Uterus (tissue), 2 donors: ENCODE measurements at regions not wholly inside any gene's neighbourhood (a gene's known extent, or its start where the extent isn't known, plus 50 kb on each side); places are given as distances from the start of the nearest gene placed in this dataset.

Source experiments
- POLR2A ChIP-seq, 2 donors: fragments of 450-650 bp; IDR thresholded peaks; one replicate each; pipeline ENCODE4 v1.6.1; 2016; ENCODE audit warnings: antibody characterized with exemption in 2 of 2, mild to moderate bottlenecking in 1 of 2, moderate library complexity in 1 of 2
- TF ChIP-seq, protein P1 (sequence below), 4 experiments: fragments of 200-600 bp in 2 of 4; fragments of 450-650 bp in 2 of 4; sonication (generic) in 2 of 4; IDR thresholded peaks; one replicate each; pipeline ENCODE4 v1.5.1; 2016 to 2019; ENCODE audit warnings: antibody characterized with exemption in 4 of 4, mild to moderate bottlenecking in 2 of 4, moderate library complexity in 1 of 4

DNA sequence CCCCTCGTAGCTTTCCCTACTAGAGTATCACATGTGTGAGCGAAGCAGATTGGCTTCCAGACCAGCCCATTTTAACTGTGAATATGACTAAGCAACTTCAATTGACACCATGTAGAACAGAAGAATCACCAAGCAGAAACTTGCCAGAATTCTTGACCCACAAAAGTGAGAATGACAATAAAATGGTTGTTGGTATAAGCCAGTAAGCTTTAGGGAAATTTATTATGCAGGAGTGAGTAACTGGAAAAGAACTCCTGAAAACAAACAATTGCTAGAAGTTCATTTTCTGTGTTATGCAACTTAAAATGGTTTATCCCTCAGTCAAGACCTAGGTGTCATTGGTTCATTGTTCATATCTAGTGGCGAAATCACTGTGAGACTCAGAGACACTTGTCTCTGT, 303.1 kb downstream of the DMRT2 start:
- TF ChIP-seq, protein P1, sequence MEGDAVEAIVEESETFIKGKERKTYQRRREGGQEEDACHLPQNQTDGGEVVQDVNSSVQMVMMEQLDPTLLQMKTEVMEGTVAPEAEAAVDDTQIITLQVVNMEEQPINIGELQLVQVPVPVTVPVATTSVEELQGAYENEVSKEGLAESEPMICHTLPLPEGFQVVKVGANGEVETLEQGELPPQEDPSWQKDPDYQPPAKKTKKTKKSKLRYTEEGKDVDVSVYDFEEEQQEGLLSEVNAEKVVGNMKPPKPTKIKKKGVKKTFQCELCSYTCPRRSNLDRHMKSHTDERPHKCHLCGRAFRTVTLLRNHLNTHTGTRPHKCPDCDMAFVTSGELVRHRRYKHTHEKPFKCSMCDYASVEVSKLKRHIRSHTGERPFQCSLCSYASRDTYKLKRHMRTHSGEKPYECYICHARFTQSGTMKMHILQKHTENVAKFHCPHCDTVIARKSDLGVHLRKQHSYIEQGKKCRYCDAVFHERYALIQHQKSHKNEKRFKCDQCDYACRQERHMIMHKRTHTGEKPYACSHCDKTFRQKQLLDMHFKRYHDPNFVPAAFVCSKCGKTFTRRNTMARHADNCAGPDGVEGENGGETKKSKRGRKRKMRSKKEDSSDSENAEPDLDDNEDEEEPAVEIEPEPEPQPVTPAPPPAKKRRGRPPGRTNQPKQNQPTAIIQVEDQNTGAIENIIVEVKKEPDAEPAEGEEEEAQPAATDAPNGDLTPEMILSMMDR (IDR thresholded peaks at IDR 0.05) = no peak
- no peak for TF ChIP-seq POLR2A (IDR thresholded peaks at IDR 0.05)
